ENCODE measurements at regions not wholly inside any gene's neighbourhood (a gene's known extent, or its start where the extent isn't known, plus 50 kb on each side); places are given as distances from the start of the nearest gene placed in this dataset.
A peak's percentile ranks its signal among the peaks of the same experiment; 100 is the strongest.

DNA sequence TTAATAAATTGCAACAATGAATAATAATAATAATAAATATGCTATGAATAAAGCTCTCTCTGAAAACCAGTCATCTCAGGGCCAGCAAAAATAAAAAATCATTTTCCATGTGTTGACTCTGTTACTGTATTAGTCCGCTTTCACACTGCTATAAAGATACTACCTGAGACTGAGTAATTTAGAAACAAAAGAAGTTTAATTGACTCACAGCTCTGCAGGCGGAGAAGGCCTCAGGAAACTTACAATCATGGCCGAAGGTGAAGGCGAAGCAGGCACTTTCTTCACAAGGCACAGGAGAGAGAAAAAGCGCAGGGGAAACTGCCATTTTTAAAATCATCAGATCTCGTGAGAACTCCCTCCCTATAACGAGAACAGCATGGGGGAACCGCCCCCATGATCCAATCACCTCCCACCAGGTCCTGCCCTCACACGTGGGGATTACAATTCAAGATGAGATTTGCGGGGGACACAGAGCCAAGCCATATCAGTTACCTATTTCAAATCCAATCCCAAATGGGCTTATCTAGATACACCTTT, 224.1 kb downstream of the IGSF11 start:
- no peak for DNase-seq (ENCODE audit: low read depth)

DNA sequence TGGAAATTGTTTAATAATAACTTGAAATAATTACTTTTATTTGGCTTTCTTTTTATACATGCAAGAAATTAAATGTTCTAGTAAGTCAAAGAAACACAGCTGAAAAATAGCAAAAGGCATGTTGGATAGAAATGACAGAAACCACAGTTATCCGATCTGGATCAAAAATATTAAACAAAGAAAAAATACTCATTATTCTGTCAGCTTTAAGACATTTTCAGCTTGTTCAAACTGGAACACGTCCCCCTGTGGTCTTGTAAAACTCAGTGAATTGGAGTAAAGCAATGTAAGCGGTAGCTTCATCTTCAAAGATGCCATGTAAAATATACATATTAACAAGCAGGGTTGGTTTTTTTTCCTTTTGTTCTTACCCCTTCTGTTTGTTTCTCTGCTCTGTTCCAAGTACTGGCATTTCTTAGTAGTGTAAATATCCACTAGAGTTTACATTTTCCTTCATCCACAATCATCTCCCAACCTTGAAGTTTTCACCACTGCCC, 223.4 kb downstream of the IGSF11 start:
- no peak for DNase-seq (ENCODE audit: low read depth)

DNA sequence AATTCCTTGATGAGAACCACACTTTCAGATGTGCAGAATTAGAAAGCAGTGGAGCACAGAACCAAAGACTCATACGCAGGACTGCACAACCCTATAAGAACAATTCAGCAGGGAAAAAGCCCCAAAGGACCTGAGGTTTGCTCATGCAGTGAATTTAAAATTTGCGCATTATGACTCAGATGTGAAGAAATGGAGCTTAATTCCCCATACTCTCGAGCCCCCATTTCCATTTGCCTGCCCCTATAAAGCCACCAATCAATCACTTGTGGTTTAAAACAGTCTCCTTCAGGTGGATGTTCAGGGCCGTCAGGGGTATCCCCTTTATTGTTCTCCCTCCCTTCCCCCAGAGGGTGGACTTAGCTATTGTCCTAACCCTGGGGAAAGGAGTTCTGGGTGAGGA, 221.2 kb downstream of the IGSF11 start:
- no peak for DNase-seq (ENCODE audit: low read depth)

DNA sequence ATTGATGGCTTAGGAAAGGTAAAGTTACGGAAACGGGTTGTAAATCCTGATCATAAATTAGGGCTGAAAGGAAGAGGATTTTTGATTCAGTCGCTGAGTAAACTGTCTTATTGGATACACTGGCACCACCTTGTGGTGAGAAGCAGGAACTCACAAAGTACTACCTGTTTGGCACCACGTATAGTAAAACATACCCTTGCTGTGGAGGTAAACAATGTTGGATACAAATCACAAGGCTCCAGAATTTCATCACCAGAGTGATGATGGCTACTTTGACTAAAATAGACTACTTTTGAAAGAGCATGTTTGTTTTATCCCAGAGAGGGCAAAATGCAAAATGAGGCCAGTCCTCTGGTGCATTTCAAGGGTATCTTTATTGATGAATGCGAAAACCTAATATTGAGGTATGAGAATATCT, 216.9 kb downstream of the IGSF11 start:
- peak; percentile 25 for DNase-seq (ENCODE audit: low read depth)

DNA sequence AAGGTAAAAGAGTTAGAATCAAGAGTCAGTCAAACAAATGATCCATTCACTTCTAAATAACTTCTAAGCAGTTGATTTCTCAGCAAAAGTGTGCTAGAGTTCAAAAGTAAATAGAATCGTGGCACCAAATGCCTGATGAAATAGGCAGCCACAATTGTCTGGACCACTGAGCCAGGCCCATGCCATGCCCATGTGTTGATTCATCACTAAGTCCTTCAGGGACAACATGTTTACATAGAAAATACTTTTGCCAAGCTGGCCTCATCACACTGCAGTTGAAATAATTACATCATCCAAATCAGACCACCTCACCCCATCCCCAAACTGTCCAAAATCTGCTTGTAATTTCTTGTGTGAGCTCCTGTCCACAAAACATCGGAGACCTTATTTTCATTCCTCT, 216.3 kb downstream of the IGSF11 start:
- DNase-seq (ENCODE audit: low read depth): peak; percentile 21

DNA sequence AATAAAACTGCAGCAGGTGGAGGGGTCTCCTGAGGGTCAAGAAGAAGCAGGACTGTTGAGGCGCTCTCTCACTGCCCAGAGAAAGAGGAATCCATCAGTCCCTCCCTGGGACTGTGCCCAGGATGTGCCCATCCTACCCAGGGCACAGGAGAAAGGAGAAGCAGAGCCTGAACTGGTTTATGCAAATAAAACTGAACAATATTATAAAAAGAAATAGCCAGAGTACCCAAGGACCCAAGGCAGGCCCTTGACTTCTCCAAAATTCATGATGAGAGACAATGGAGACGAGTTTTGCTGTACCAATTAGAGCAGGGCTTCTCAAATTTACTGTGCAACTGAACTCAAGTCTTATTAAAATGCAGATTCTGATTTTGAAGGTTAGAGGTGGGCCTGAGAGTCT, 211.0 kb downstream of the IGSF11 start:
- no peak for DNase-seq (ENCODE audit: low read depth)

DNA sequence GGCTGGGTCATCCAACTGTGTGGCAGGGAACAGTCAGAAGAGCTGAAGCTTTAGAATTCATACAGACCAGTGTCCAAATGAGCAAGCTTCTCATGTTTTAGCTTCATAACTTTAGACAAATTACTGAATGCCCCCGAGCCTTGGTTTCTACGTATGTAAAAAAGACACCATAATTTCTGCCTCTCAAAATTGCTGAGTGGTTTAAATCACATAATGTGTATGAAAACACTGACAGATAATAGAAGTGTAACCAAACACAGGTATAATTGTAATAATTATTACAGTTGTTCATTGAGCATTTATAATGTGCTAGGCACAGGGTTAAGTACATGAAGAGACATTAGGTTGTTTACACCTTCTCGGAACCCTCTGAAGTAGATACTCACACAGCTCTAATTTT, 207.2 kb downstream of the IGSF11 start:
- no peak for DNase-seq (ENCODE audit: low read depth)

DNA sequence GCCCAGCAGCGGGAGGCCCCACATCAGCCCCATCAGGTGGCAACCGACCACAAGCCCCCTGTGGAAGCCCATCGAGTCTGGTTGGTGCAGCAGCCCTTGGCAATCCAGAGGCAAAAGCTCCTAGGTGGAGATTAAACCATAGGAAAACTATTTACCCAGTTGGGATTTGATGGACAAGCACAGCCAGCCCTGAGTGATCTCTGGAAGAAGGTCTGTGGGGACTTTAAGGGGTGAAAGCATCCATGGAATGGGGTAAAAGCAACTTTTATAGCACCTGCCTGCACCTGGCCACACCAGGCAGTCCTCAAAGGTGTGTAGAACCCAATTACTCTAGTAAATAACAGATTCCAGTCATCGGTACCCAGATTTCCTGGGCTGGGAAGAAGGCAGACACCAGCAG, 206.3 kb downstream of the IGSF11 start:
- no peak for DNase-seq (ENCODE audit: low read depth)

DNA sequence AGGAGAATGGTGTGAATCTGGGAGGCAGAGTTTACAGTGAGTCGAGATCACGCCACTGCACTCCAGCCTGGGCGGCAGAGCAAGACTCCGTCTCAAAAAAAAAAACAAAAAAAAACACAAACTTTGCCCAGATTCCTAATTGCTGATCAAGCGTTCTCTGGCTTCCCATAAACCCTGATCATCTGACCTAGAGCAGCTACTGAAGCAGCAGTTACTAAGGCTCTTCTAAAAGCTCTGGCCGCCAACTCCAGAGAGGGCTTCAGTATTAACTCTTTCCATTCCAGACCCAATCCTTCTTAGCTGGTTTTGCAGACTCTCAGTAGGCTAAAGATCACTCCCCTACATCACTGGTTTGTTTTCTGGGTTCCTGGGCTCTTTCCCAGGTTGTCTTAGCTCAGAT, 201.6 kb downstream of the IGSF11 start:
- DNase-seq (ENCODE audit: low read depth): peak; percentile 15

DNA sequence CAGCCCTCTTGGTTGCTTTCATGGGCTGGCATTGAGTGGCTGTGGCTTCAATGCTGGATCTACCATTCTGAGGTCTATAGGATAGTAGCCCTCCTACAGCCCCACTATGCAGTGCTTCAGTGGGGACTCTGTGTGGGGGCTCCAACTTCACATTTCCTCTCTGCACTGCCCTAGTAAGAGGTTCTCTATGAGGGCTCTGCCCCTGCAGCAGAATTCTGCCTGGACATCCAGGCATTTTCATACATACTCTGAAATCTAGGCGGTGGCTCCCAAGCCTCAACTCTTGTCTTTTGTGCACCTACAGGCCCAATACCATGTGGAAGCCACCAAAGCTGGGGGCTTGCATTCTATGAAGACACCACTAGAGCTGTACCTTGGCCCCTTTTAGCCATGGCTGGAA, 195.8 kb downstream of the IGSF11 start:
- no peak for DNase-seq (ENCODE audit: low read depth)

DNA sequence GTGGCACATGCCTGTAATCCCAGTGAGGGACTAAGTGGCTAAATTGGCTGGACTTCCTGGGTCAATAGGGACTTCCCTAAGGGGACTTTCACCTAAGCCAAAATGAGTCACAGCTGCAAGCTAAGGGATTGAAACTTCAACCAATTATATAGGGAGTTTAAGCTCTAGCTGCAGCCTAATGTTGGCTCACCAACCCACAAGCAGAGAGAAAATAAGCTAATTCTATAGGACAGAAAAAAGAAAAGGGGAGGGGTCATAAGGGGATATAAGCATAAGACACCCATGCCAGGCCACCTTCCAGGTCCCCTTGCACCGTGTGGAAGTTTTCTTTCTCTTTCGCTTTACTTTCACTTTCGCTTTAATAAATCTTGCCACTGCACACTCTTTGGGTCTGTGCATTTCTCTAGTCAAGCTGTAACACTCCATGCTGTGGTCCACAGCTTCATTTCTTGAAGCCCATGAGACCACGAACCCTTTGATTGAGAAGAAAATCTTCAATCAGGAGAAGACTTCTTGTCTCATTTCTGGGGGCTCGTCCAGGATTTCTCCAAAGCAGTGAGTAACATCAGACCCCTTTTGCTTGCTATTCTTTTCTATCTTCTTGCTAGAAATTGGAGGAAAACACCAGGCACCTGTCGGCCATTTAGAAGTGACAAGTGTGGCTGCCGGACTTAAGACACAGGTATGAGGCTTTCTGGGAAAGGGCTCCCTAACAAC, 192.3 kb downstream of the IGSF11 start:
- no peak for DNase-seq (ENCODE audit: low read depth)

DNA sequence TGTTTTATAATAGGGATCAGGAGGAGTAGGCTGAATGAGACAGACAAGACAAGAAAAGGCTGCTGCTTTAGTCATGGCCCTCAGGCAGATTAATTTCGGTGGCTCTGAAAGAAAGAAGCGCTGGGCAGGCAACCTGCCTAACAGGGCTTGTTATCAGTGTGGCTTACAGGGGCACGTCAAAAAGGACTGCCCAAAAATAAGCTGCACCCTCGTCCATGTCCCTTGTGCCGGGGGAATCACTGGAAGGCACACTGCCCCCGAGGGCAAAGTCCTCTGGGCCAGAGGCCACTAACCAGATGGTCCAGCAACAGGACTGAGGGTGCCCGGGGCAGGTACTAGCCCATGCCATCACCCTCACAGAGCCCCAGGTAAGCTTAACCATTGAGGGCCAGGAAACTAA, 188.5 kb downstream of the IGSF11 start:
- DNase-seq (ENCODE audit: low read depth): no peak
